OCI-LY7 (cell line): ENCODE measurements at regions not wholly inside any gene's neighbourhood (a gene's known extent, or its start where the extent isn't known, plus 50 kb on each side); places are given as distances from the start of the nearest gene placed in this dataset.

Experiments used
- CTCF ChIP-seq: fragments of 200-600 bp; sonication (generic); conservative IDR thresholded peaks from 2 replicates; pipeline ENCODE4 v1.5.1; 2014; ENCODE audit warnings: mild to moderate bottlenecking, antibody characterized with exemption, low read length, moderate library complexity, mixed read lengths
- EZH2phosphoT487 ChIP-seq: fragments of 200-600 bp; sonication (generic); IDR thresholded peaks from 2 replicates; pipeline ENCODE4 v1.6.1; 2018; ENCODE audit warnings: low read depth, borderline replicate concordance, mild to moderate bottlenecking, mixed run types, antibody characterized with exemption, low read length, moderate library complexity, mixed read lengths

DNA sequence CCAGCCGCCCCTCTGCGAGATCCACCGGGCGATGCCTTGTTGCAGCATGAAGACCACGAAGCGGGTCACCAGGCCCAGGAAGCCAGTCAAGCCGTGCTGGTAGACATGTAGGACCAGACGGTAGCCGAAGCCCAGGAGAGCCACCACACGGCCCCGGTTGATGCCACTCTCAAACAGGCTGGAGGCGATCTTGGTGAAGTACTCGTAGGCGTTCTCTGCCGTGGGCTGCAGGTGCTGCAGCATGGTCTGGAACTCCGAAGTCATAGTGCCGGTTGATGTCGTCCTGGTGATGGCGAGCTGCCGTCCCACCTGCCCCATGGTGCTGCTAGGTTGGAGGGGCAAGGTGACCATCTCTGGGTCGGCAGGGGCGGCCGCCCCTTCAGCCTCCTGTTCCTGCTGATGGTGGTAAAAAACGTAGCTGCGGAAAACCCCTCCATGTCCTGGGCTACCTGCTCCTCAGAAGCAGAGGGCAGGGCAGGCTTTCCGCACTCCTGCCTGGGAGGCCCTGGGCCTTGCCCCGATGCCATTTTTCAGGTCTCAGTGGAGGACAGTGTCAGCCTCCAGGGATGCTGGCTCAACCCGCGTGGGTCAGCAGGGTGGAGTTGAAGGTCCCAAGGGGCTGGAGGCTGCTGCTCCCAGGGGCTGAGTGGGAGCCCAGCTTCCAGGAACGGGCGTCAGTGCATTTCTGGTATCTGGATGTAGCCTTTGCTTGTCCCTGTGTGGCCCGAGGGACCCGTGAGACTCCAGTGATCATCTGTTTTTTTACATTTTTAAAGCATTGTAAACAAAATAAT lies 98.7 kb downstream of the ADAMTS15 start:
- TF ChIP-seq CTCF: no peak
- TF ChIP-seq EZH2phosphoT487: no peak
